SK-N-SH (cell line): ENCODE measurements at regions not wholly inside any gene's neighbourhood (a gene's known extent, or its start where the extent isn't known, plus 50 kb on each side); places are given as distances from the start of the nearest gene placed in this dataset.

ENCODE experiments used
- CTCF ChIA-PET: fragments of 300-600, 350-600 bp; formaldehyde crosslinking; extraction: SDS; loops from one replicate; lab custom pipeline; 2021; lab: Yijun Ruan, JAX
- POLR2A ChIA-PET: fragments of 350-600 bp; sonication (Branson Sonifier 250); formaldehyde crosslinking; extraction: SDS; loops from one replicate; lab custom pipeline; 2020; ENCODE audit warnings: antibody characterized with exemption, inconsistent platforms; lab: Yijun Ruan, JAX
- DNase-seq: peaks from one replicate; pipeline ENCODE4 v3.0.0; 2012
- H2AFZ ChIP-seq: fragments of 200-600 bp; sonication (generic); 2 replicates; pipeline ENCODE4 v1.8.1; 2016; ENCODE audit warnings: antibody characterized with exemption, mild to moderate bottlenecking, low read depth
- H3F3A ChIP-seq: fragments of 200-600 bp; sonication (generic); replicated peaks from 2 replicates; pipeline ENCODE3; 2016; ENCODE audit warnings: antibody characterized with exemption, mild to moderate bottlenecking; ENCODE audit not compliant: insufficient read depth
- H3K27ac ChIP-seq, 2 experiments: fragments of 200-500 bp in 1 of 2; fragments of 200-600 bp in 1 of 2; sonication (Bioruptor generic) in 1 of 2; sonication (generic), shearing (Covaris generic) in 1 of 2; 2 replicates each; pipeline versions ENCODE4 v1.5.1 to v1.6.1; 2014 to 2016; ENCODE audit warnings: low read depth in 2 of 2, inconsistent platforms in 1 of 2, low read length in 1 of 2, mild to moderate bottlenecking in 1 of 2, mixed read lengths in 1 of 2
- H3K27me3 ChIP-seq: fragments of 200-600 bp; sonication (generic), shearing (Covaris generic); 2 replicates; pipeline ENCODE4 v1.6.1; 2016; ENCODE audit warnings: mixed run types; ENCODE audit not compliant: insufficient read depth
- H3K36me3 ChIP-seq, 2 experiments: fragments of 200-500 bp in 1 of 2; fragments of 200-600 bp in 1 of 2; sonication (Bioruptor generic) in 1 of 2; sonication (generic) in 1 of 2; replicated peaks in 1 of 2; 2 replicates each; pipeline versions ENCODE3 to v1.5.1; 2014 to 2016; ENCODE audit warnings: low read length in 1 of 2, mild to moderate bottlenecking in 1 of 2; ENCODE audit not compliant: insufficient read depth in 2 of 2, control insufficient read depth in 1 of 2
- H3K4me1 ChIP-seq, 2 experiments: fragments of 200-500 bp in 1 of 2; fragments of 200-600 bp in 1 of 2; sonication (Bioruptor generic) in 1 of 2; sonication (generic), shearing (Covaris generic) in 1 of 2; 2 replicates each; pipeline versions ENCODE4 v1.5.1 to v1.6.1; 2014 to 2016; ENCODE audit warnings: low read depth in 1 of 2, low read length in 1 of 2, mixed run types in 1 of 2; ENCODE audit not compliant: insufficient read depth in 2 of 2, control insufficient read depth in 1 of 2
- H3K4me2 ChIP-seq: fragments of 200-600 bp; sonication (generic), shearing (Covaris generic); 2 replicates; pipeline ENCODE4 v1.6.1; 2017; ENCODE audit warnings: mixed run types
- H3K4me3 ChIP-seq, 2 experiments: fragments of 200-500 bp in 1 of 2; fragments of 200-600 bp in 1 of 2; sonication (Bioruptor generic) in 1 of 2; sonication (generic), shearing (Covaris generic) in 1 of 2; 2 replicates each; pipeline versions ENCODE4 v1.5.1 to v1.8.1; 2014 to 2016; ENCODE audit warnings: low read depth in 2 of 2, inconsistent platforms in 1 of 2, low read length in 1 of 2, mild to moderate bottlenecking in 1 of 2, mixed read lengths in 1 of 2, moderate library complexity in 1 of 2
- H3K79me2 ChIP-seq: fragments of 200-600 bp; sonication (generic); 2 replicates; pipeline ENCODE4 v1.8.1; 2017; ENCODE audit warnings: mild to moderate bottlenecking; ENCODE audit not compliant: insufficient read depth
- H3K9ac ChIP-seq: fragments of 200-600 bp; sonication (generic); 2 replicates; pipeline ENCODE4 v1.6.1; 2017; ENCODE audit warnings: mixed run types
- H3K9me2 ChIP-seq: fragments of 200-600 bp; sonication (generic); 2 replicates; pipeline ENCODE4 v1.6.1; 2017; ENCODE audit warnings: mixed run types
- H3K9me3 ChIP-seq: fragments of 200-600 bp; sonication (generic); 2 replicates; pipeline ENCODE4 v1.6.1; 2017; ENCODE audit warnings: mixed run types, mild to moderate bottlenecking, moderate library complexity
- H4K20me1 ChIP-seq: fragments of 200-600 bp; sonication (generic); 2 replicates; pipeline ENCODE4 v1.6.1; 2017; ENCODE audit warnings: mild to moderate bottlenecking, mixed run types; ENCODE audit not compliant: insufficient read depth
- CHD2 ChIP-seq: fragments of 150-350 bp; IDR thresholded peaks from 2 replicates; pipeline ENCODE4 v1.6.1; 2018; ENCODE audit warnings: low read length; ENCODE audit not compliant: partially characterized antibody
- CTCF ChIP-seq: fragments of 200-600 bp; sonication (generic); IDR thresholded peaks from 2 replicates; pipeline ENCODE4 v1.6.1; 2017; ENCODE audit warnings: antibody characterized with exemption, mild to moderate bottlenecking, moderate library complexity
- ELF1 ChIP-seq: IDR thresholded peaks from 2 replicates; pipeline ENCODE4 v1.4.0; 2012
- FOSL2 ChIP-seq: IDR thresholded peaks from 2 replicates; pipeline ENCODE4 v1.4.0; 2012; ENCODE audit warnings: low read depth, mild to moderate bottlenecking, moderate library complexity, borderline replicate concordance
- FOXM1 ChIP-seq: IDR thresholded peaks from 2 replicates; pipeline ENCODE4 v1.4.0; 2012; ENCODE audit warnings: low read depth, mild to moderate bottlenecking
- MXI1 ChIP-seq: IDR thresholded peaks from 2 replicates; pipeline ENCODE4 v1.6.1; 2012; ENCODE audit warnings: mild to moderate bottlenecking, low read depth, low read length, improper control_type of control experiment
- RAD21 ChIP-seq: IDR thresholded peaks from 2 replicates; pipeline ENCODE4 v1.6.1; 2012; ENCODE audit warnings: mild to moderate bottlenecking, low read length
- SIN3A ChIP-seq: IDR thresholded peaks from 2 replicates; pipeline ENCODE4 v1.6.1; 2012; ENCODE audit warnings: low read depth, mild to moderate bottlenecking, low read length, moderate library complexity, borderline replicate concordance
- WGBS: methylation state at CpG from one replicate; pipeline ENCODE4 v1.1.6; 2017; ENCODE audit warnings: low lambda C conversion rate; 5-methylcytosine and 5-hydroxymethylcytosine counted together
- TF ChIP-seq, protein P1 (sequence below): fragments of 150-350 bp; IDR thresholded peaks from 2 replicates; pipeline ENCODE4 v1.6.1; 2016; ENCODE audit warnings: mild to moderate bottlenecking, low read depth, low read length
- TF ChIP-seq, protein P2 (sequence below): IDR thresholded peaks from 2 replicates; pipeline ENCODE4; 2012

DNA sequence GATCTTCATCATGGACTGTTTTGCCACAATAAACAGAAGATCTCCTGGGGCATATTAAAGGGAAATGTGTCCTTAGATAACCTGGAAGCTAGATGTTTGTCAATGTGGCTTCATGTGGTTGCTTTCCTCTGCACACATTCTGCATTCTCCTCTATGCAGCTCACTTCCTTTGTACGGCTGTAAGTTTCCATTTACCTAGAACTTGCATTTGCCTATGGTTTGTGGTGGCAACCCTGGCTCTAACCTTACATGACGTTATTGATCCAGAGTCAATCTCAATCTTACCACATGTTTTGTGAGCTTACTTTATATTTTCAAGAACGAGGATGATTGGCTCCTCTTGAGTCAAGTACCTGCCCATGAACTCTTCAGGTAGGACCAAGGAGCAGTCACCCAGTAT is 863.1 kb downstream of the MAFB start:
- no peaks in the 10 kb centered on the region for H3K9me3 ChIP-seq
- no peaks in the 10 kb centered on the region for H3K27me3 ChIP-seq
- DNase-seq = no peak
- CTCF ChIA-PET = interaction anchor here (1.2 kb wide), 1 partner anchor 24 kb away, joined by 3 read pairs; no protein-coding TSS in a partner anchor
- no peak overlapping the region for H3K4me3 ChIP-seq
- H3K4me1 ChIP-seq = peaks cover 0 to 13% of the 10 kb centered on the region in 2 experiments; a peak in 1 of 4 replicates
- 26% methylated on average over 3 of the region's 3 CpGs for WGBS
- no peaks in the 10 kb centered on the region for H3K9me2 ChIP-seq
- no peak overlapping the region for H3K27ac ChIP-seq
- H3K9ac ChIP-seq = no peak overlapping the region
- H3K79me2 ChIP-seq = no peaks in the 10 kb centered on the region
- no peaks in the 10 kb centered on the region for H3K36me3 ChIP-seq
- POLR2A ChIA-PET = no interaction called here
- no peaks in the 10 kb centered on the region for H4K20me1 ChIP-seq
- H3F3A ChIP-seq = peaks cover 15% of the 10 kb centered on the region
- no peak overlapping the region for H3K4me2 ChIP-seq
- TF ChIP-seq CTCF = no peak
- no peak for TF ChIP-seq SIN3A
- TF ChIP-seq, protein P1, sequence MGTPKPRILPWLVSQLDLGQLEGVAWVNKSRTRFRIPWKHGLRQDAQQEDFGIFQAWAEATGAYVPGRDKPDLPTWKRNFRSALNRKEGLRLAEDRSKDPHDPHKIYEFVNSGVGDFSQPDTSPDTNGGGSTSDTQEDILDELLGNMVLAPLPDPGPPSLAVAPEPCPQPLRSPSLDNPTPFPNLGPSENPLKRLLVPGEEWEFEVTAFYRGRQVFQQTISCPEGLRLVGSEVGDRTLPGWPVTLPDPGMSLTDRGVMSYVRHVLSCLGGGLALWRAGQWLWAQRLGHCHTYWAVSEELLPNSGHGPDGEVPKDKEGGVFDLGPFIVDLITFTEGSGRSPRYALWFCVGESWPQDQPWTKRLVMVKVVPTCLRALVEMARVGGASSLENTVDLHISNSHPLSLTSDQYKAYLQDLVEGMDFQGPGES = no peak
- TF ChIP-seq FOXM1 = no peak
- no peak overlapping the region for H2AFZ ChIP-seq

DNA sequence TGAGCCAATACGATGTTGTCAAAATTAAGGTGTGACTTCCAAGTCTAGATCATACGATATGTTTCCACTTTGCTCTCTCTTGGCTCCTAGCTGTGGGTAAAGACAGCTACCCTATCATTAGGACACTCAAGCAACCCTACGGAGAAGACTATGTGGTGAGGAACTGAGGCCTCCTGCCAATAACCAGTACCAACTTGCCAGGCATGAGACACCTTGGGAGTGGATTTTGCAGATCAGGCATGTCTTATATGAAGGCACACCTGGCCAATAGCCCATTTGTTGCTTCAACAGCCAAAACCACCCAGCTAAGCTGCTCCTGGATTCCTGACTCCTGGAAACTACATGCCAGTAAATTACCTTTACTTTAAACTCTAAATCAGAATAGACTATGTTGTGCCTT is 863.4 kb downstream of the DHX35 start:
- no peak overlapping the region for H2AFZ ChIP-seq
- TF ChIP-seq FOSL2 = no peak
- no peak for TF ChIP-seq MXI1
- TF ChIP-seq, protein P1 = no peak
- TF ChIP-seq, protein P2, sequence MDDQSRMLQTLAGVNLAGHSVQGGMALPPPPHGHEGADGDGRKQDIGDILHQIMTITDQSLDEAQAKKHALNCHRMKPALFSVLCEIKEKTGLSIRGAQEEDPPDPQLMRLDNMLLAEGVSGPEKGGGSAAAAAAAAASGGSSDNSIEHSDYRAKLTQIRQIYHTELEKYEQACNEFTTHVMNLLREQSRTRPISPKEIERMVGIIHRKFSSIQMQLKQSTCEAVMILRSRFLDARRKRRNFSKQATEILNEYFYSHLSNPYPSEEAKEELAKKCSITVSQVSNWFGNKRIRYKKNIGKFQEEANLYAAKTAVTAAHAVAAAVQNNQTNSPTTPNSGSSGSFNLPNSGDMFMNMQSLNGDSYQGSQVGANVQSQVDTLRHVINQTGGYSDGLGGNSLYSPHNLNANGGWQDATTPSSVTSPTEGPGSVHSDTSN = no peak
- no peak for TF ChIP-seq CHD2
- TF ChIP-seq RAD21 = no peak
- TF ChIP-seq ELF1 = no peak
- TF ChIP-seq FOXM1 = no peak
- H3K27me3 ChIP-seq = no peaks in the 10 kb centered on the region
- no peaks in the 10 kb centered on the region for H3K79me2 ChIP-seq
- H3K4me2 ChIP-seq = no peak overlapping the region
- no peaks in the 10 kb centered on the region for H3K9me3 ChIP-seq
- 56% methylated on average over 3 of the region's 3 CpGs for WGBS
- ChIA-PET POLR2A (no interaction called here), CTCF (interaction anchor here (1.2 kb wide), 1 partner anchor 24 kb away, joined by 3 read pairs; no protein-coding TSS in a partner anchor)
- peaks cover 0 to 13% of the 10 kb centered on the region in 2 experiments; a peak in 1 of 4 replicates for H3K4me1 ChIP-seq
- H3K27ac ChIP-seq = no peak overlapping the region
- no peak overlapping the region for H3K9ac ChIP-seq
- DNase-seq = no peak
- no peaks in the 10 kb centered on the region for H4K20me1 ChIP-seq
- no peak overlapping the region for H3K4me3 ChIP-seq
- peaks cover 15% of the 10 kb centered on the region for H3F3A ChIP-seq
- H3K36me3 ChIP-seq = no peaks in the 10 kb centered on the region
- no peaks in the 10 kb centered on the region for H3K9me2 ChIP-seq
